Middle frontal gyrus (tissue), 1 donor: ENCODE measurements at regions not wholly inside any gene's neighbourhood (a gene's known extent, or its start where the extent isn't known, plus 50 kb on each side); places are given as distances from the start of the nearest gene placed in this dataset.
"Not testable (repeated sequence)": the region's sequence is repeated elsewhere in the genome, so short reads cannot be mapped to it uniquely, and the experiment has no call there.

Source experiments
- DNase-seq: peaks from one replicate; pipeline ENCODE4 v3.0.0-alpha.2; 2015; ENCODE audit warnings: low spot score; ENCODE audit errors: extremely low spot score

DNA sequence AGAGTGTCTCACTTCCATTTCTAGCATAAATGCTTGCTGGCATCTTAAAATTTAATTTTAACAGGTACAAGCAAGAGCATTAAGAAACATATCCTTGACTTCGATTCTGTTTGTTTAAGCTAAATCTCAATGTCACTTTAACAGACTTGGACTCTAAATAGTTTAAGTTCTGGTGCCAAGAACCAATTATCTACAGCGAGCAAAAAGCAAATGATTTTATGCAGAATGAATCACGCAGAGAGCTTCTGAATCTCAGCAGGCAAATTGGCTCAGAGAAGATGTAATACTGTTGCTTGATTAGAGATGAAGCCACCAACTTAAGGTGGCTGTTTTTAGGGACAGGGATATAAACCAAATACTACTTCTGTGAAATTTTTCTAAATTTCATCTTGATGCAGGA lies 117.0 kb upstream of the PLD5 start:
- DNase-seq: no peak

DNA sequence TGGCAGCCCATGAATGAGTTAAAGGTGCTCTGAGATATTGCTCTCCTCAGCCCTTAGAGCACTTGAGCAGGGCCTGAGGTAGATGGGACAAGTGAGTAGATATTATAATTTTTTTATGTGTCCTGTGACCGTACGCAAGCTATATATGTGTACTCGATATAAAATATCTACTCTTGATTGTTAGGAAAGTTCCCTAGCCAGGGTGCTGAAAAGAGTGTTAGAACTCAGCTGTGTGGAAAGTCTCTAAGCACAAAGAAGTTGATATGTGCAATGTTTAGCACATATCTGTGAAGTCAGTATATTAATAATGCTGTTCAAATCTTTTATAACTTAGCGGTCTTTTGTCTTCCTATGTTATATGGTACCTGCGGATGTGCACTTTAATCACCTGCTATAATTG lies 114.6 kb upstream of the PLD5 start:
- no peak for DNase-seq

DNA sequence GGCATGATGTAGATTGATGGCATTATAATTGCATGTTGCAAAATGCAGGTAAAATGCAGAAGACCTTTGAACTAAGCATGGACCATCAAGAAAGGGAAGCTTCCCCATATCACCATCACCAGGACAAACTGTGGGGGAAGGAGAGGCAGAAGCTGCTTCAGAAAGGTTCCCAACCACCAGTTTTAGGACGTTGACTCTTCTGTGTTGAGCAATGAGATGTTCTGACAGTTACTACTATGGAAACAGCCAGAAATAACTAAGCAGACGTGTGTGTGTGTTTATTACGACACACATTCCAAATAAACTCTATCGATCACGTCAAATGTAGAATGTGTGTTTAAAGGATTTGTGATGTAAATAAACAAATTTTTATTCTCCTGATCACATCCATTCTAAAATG lies 110.2 kb upstream of the PLD5 start:
- no peak for DNase-seq

DNA sequence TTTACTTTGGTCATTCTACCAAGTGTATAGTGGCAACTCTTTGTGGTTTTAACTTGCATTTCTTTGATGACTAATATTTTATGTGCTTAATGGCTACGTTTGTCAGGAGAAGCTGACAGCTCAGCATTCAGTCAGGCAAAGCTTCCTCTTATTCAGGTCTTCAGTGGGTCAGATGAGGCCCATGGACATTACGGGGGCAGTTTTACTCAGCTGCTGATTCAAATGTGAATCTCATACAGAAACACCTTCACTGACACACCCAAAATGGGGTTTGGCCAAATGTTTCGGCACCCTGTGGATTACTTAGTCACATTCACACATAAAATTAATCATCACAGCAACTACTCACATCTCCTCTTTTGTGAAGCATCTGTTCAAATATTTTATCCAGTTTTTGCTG lies 104.9 kb upstream of the PLD5 start:
- DNase-seq: no peak

DNA sequence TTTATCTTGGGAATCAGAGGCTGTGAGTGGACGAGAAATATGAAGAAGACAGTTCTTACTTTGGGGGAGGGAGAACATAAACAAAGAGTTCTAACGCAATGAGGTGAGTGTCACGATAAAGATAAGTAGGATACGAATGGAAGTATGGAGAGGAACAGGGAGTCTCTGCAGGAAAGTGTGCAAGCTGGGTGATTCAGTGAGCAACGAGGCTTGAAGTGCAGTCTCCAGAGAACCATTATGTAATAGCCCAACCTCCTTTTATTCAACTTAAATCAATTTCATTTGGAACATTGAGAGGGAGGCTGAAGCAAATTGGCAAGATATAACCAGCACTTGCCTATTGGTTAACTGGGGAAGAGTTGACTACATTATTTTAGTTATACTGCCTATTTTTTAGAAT lies 99.3 kb upstream of the PLD5 start:
- no peak for DNase-seq

DNA sequence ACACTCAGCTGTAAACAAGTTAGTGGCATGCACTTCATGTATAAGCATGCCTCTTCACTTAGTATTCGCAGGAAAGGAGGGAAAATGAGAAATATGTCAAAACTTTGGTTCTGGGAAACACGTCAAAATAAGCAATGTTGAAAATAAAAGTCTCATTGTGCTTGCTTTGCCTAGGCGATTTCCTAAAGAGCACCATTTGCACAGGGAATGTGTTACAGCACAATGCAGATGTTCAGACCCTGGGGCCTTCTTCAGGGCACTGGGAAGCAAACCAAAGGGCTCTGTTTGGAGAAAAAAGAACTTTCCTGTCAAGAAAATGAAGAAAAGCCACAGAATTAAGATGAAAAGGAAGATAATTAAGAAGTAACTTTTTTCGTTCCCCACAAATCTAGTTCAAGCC lies 98.6 kb upstream of the PLD5 start:
- no peak for DNase-seq

DNA sequence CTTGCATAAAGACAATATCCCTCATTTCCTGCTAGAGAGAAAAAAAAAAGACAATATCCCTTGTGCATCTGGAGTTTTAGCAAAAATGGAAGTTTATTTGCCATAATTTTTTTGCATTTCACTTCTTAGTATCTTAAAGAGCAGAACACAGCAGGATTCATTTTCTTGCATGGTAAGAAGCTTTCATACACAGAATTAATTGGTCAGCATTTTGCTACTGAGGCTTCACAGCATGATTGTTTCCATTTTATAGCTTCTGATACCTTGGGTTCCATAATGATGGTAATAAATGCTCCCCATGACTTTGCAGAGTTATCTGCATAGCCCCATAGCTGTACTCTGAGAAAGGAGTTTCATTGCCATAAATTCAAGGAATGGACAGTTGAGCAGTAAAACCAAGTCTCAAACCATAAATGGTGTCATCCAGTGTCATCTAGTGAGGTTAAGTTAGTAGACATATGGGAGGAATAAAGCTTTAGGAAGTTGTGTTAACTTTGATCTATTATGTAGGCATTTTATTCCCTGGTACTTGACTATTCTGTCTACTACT lies 88.8 kb upstream of the PLD5 start:
- no peak for DNase-seq

DNA sequence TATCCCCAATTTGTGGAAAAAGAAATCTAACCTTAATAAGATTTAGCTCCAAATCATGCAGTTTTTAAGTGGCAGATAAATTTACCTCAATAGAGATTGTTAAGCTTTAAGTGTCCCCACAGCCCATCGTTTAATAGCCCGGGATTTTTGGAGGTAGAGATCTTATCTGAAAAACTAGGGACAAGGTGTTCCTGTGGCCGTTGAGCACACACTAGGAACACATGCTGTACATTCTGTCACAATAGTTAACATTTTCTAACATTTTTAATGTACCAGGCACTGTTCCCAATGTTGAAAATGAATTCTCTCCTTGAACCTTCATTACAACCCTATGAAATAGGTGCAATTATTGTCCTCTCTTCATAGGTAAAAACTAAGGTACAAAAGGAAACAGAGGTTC lies 85.7 kb upstream of the PLD5 start:
- DNase-seq: no peak

DNA sequence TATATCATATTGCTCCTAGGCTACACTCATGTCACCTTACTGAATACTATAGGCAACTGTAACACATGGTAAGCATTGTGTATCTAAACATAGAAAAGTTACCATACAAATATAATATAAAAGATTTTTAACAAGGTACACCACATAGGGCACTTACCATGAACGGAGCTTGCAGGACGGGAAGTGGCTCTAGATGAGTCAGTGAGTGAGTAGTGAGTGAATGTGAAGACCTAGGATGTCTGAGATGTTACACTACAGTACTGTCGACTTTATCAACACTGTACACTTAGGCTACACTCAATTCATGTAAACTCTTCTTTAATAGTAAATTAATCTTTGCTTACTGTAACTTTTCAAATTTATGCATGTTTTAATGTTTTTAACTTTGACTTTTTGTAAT lies 81.0 kb upstream of the PLD5 start:
- DNase-seq: no peak

DNA sequence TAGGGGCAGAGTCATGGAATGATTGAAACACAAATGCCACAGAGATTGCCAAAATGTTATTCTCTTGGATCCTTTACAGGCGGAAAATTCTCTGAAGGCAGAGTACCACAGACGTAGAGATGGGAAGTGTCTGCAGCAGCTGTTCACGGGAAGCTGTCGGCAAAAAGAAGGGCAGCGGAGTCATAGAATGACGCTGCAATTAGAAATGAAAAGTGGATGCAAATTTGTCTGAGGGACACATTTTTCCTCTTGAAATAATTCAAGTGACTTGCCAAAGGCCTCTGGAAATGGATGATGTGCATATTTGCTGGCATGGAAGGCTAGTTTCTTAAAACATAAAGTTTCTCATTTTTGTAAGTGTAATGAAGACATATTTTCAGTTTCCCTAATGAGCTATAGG lies 77.5 kb upstream of the PLD5 start:
- no peak for DNase-seq

DNA sequence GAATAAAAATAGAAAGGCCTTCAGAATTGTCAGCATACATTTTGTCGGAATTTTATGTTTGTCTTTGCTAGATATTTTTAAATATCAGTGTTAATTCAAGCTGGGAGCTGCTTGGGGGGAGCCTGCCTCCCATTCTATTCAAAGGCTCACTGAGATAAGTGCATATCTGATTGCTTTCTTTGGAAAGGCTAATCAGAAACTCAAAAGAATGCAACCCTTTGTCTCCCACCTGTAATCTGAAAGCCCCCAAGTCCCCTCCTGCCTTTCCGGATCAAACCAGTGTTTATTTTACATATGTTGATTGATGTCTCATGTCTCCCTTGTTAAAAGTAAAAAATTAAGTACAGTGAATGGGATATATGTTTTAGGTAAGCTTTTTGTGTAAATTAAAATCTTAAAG lies 69.3 kb upstream of the PLD5 start:
- not testable (repeated sequence) for DNase-seq

DNA sequence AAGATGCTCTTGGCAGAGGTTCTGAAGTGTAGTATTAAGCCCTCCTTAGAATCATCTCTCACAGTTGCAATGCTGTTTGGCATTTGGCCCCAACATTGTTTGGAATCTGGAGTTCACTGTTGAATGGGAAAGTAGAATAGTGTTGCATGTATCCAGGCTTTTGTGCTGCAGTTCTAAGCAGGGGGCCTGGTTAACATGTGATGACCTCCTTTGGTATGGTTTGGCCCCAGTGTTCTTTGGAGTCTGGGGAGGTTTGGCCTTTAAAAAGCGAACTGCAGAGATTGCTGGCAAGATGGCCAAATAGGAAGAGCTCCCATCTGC lies 61.8 kb upstream of the PLD5 start:
- no peak for DNase-seq

DNA sequence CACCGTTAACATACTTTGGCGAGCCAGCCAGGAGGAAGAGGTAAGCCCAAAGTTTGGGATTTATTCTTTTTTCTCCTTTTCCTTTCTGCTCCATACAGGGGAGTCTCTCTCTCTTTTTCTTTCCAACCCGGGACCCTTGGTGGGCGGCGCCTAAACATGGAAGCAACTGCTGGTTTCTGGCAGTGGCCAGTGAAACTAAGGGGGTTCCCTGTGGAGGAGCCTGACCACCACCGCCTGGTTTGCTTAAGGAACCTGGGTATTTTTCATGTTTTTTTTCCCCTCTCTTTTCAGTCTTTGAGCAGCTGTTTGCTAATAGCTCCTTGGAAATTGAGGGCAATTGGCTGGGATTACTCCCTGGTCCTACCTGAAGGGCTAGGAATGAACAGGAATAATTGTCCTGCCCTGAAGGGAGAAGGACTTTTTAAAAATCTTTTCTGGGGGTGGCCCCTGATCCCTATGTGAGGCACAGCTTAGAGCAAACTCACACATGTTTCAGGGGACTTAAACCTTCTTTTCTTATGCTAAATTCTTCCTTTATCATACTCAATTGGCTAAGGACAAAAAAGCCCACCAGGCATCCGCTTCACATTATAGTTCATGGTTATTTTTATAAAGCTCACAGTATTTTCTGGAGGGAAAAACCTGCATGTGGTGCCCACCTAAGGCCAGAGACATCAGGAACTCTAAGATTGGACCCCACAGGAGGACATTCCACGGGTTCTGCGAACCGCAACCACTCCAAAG lies 61.3 kb upstream of the PLD5 start:
- no peak for DNase-seq

DNA sequence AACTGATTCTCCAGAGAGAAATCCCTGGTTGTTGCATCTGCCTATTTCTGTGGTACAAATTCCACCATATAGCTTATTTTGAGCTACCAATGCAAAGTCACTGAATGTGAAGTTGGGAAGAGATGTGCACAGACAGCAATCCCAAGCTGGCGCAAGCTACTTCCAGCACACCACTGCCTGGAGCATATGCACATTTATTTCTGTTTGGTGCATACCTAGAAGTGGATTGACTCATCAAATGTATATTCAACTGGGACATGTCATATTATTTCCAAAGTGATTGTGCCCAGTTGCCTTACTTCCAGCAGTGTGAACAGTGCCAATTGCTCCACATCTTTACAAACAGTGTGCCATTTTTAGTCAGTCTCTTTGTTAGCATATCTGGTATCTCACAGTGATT lies 58.2 kb upstream of the PLD5 start:
- no peak for DNase-seq

DNA sequence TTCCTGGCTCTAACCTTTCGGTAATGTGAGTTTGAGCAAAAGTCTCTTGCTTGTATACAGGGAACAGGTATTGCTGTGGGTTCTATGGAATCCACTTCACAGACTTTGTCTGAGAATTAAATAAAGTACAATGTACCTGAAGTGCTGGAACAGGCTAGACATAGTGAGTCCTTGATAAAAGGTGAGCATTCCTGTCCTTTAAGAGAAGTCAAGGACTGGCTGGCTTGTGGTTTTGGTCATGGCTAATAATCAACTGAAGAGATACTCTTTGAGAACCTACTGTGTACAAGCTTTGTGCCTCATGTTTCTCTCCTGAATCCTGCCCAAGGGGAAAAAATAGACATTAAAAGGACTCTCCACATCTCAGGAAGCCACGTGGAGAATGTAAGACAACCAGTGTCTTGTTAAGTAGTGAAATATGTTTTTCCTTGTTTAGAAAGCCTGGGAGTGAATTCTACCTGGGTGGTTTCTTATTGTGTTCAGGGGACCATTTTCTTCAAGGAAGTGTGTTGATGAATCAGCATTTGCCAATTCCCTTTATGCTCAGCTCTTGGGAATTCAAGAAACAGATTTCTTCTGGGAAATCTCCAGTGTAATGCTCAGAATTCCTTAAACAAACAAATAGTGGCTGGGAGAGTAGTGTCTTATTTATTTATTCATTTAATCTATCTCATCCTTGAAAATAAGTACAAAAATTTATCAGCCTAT lies 55.2 kb upstream of the PLD5 start:
- DNase-seq: no peak
